GM10248 (cell line): ENCODE measurements at regions not wholly inside any gene's neighbourhood (a gene's known extent, or its start where the extent isn't known, plus 50 kb on each side); places are given as distances from the start of the nearest gene placed in this dataset.
A peak's percentile ranks its signal among the peaks of the same experiment; 100 is the strongest.

Source experiments
- CTCF ChIA-PET: fragments of 300-600 bp; sonication (Branson Sonifier 250); formaldehyde crosslinking; extraction: SDS; loops from one replicate; lab custom pipeline; 2021; ENCODE audit warnings: antibody characterized with exemption; lab: Yijun Ruan, JAX
- POLR2A ChIA-PET: fragments of 350-650 bp; sonication (Branson Sonifier 250); formaldehyde crosslinking; extraction: SDS; loops from one replicate; lab custom pipeline; 2020; ENCODE audit warnings: antibody characterized with exemption; lab: Yijun Ruan, JAX
- DNase-seq: peaks from one replicate; pipeline ENCODE4 v3.0.0; 2012; ENCODE audit errors: extremely low spot score
- CTCF ChIP-seq: IDR thresholded peaks from 2 replicates; pipeline ENCODE4 v1.5.1; 2012; ENCODE audit warnings: mild to moderate bottlenecking, low read depth; ENCODE audit errors: extremely low read depth, missing control alignments, control extremely low read depth

- TF ChIP-seq CTCF: no peak
- no peak for DNase-seq
- CTCF ChIA-PET: no interaction called here
- POLR2A ChIA-PET: no interaction called here
These were observed 87.7 kb downstream of the SEM1 start for GRCh38 chr7:96621932-96622331.

- peak; percentile 8 for DNase-seq
- ChIA-PET CTCF (no interaction called here), POLR2A (no interaction called here)
- no peak for TF ChIP-seq CTCF
These were observed 95.3 kb downstream of the SEM1 start for GRCh38 chr7:96614154-96614867.

- CTCF ChIA-PET: no interaction called here
- POLR2A ChIA-PET: no interaction called here
- no peak for DNase-seq
- no peak for TF ChIP-seq CTCF
These were observed 97.6 kb downstream of the SEM1 start for GRCh38 chr7:96612034-96612433.

DNA sequence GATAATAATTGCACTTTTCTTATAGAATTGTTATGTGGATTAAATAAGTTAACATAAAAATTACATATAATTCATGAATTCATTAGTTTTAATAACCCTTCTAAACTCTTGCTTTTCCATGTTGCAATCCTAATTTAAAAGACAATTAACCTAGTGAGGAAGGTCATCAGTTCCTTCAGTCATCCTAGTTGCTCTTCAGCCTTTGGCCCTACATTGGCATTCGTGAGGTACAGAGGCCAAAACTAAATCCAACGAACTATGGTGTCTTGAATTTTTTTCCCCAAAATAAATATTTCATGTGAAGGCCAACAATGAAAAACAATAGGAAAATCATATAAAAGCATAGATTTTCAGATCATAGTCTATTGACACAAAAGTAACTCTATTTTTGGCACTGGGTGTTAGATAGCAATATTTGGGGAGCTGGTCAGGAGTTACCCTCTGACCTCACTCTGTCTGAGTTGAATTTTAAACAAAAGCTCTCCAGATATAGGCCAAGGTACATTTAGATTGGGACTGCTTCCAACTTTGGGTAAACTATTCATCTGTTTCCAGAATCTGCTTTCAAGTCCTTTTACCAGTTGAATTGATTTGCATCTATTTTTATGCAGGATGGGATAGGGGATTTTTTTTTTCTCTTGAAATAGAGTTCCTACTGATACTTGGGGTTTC, 104.5 kb downstream of the SEM1 start:
- no peak for TF ChIP-seq CTCF
- ChIA-PET POLR2A (no interaction called here), CTCF (no interaction called here)
- DNase-seq: no peak

- no peak for TF ChIP-seq CTCF
- POLR2A ChIA-PET: no interaction called here
- CTCF ChIA-PET: no interaction called here
- DNase-seq: no peak
These were observed 110.2 kb downstream of the SEM1 start for GRCh38 chr7:96599288-96599936.

DNA sequence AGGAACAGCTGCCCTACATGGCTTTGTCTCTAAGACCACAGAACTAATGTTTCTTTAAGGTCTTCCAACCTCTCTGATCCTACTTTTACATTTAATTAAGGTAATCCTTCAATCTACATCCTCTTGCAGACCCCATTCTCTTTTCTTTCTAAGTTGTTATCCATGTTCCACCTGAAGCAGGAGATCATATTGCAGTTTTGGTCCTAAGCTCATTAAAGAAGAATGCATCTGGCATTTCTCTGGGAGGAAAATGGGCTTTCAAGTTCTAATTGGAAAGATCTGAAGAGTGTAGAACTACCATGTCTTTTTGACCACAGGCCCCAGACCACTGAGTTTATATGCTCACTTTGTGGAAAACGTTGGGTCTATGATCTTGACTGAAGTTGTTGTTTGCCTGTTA, 111.2 kb downstream of the SEM1 start:
- ChIA-PET CTCF (no interaction called here), POLR2A (no interaction called here)
- DNase-seq: no peak
- no peak for TF ChIP-seq CTCF
